Prostate gland (tissue), 2 donors: ENCODE measurements at regions not wholly inside any gene's neighbourhood (a gene's known extent, or its start where the extent isn't known, plus 50 kb on each side); places are given as distances from the start of the nearest gene placed in this dataset.

Experiments used
- CTCF ChIP-seq, 4 experiments: fragments of 200-600 bp in 2 of 4; fragments of 450-650 bp in 2 of 4; sonication (generic) in 2 of 4; IDR thresholded peaks; 1 replicate in 3 of 4; 2 replicates in 1 of 4; pipeline ENCODE4 v1.5.1; 2016 to 2019; ENCODE audit warnings: antibody characterized with exemption in 4 of 4, mild to moderate bottlenecking in 2 of 4, moderate library complexity in 2 of 4
- POLR2A ChIP-seq: fragments of 450-650 bp; IDR thresholded peaks from one replicate; pipeline ENCODE4 v1.6.1; 2016; ENCODE audit warnings: antibody characterized with exemption, mild to moderate bottlenecking
- POLR2AphosphoS5 ChIP-seq: sonication (generic); formaldehyde crosslinking; IDR thresholded peaks from one replicate; pipeline ENCODE4 v1.6.1; 2017; ENCODE audit warnings: antibody characterized with exemption

- TF ChIP-seq CTCF (IDR thresholded peaks at IDR 0.05) (no peak), POLR2AphosphoS5 (no peak), POLR2A (no peak)
Observed at GRCh38 chr6:105779110-105779509, 307.0 kb upstream of the PRDM1 start.
